Retina (tissue), 1 donor: ENCODE measurements at regions not wholly inside any gene's neighbourhood (a gene's known extent, or its start where the extent isn't known, plus 50 kb on each side); places are given as distances from the start of the nearest gene placed in this dataset.

Experiments
- DNase-seq: peaks from one replicate; pipeline ENCODE4 v3.0.0-alpha.2; 2016

DNA sequence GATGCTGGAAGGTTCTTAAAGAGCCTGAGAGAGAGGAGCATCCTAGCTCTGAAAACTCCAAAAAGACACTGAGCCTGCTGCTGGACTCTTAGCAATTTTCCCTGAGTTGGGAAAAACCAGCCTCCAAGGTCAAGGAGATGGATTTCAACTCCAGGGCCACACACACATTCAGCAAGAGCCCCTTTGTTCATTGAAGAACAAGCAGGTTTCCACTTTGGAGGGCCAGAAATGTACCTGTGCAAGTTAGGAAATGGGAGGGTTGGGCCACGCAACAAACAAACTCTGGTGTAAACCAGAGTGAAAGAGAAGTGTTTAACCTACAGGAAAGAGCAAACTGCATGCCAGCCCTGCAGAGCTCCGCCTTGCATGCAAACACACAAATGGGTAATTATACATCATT is 264.8 kb upstream of the RPL38 start:
- no peak for DNase-seq

DNA sequence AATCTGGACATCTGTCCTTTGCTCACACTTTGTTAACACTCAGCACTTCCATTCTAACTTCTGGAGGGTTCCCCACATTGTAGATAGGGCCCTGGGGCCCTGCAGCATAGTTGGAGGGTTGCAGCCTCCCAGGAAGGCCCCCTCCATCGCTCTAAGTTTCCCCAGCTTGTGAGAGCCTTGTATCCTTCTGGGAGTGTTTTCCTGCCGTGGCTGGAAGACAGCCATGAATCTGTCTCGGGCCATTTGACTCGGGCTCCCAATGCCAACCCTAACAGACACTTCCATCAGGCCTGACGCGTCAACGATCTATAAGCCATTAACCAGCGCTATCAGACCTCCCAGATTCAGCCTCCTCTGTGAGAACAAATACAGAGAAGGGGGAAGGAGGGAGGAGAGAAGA is 263.7 kb upstream of the RPL38 start:
- no peak for DNase-seq

DNA sequence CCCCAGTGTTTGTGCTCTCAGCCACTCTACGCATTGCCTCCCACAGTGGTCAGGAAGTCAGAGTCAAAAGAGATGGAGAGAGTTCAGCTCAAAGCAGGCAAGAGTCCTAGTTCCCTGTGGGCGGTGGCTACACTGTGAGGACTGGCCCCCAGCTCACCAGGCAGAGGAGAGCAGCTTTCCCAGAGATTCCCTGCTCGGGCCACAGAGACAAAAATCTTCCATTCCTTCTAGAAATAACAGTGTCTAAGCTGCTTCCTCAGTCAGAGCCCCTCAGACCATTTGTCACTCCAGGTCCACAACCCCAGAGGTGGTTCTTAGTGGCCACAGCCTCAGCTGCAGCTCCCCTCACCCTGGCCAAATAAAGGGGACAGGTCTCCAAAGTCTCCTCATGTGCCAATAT is 263.0 kb upstream of the RPL38 start:
- DNase-seq: no peak

DNA sequence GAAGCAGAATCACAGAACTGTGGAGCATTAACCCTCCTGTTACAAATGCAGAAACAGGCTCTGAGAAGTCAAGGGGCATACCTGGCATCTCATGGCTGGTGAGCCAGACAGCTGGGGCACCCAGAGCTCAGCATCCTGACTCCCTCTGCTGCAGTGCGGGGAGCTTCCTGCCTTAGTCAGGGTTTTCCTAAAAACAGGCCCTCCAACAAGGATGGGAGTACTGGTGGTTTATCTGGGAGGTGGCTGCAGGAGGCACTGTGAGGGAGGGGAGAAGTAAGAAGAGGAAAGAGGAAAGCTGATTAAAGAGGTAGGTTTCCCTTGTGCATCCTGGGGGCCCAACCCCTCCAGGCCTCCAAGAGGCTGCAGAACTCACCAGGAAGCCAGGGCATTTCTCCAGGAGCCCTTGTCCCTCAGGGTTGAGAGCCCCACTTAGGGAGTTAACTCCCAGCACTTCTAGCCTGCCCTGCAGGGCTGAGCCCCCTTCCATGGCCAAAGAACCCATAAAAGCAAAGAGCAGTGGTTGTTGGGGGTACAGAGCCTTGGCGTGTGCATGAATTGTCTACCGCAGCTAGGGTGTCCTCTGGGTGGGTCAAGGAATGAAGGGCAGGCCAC is 261.5 kb upstream of the RPL38 start:
- no peak for DNase-seq

DNA sequence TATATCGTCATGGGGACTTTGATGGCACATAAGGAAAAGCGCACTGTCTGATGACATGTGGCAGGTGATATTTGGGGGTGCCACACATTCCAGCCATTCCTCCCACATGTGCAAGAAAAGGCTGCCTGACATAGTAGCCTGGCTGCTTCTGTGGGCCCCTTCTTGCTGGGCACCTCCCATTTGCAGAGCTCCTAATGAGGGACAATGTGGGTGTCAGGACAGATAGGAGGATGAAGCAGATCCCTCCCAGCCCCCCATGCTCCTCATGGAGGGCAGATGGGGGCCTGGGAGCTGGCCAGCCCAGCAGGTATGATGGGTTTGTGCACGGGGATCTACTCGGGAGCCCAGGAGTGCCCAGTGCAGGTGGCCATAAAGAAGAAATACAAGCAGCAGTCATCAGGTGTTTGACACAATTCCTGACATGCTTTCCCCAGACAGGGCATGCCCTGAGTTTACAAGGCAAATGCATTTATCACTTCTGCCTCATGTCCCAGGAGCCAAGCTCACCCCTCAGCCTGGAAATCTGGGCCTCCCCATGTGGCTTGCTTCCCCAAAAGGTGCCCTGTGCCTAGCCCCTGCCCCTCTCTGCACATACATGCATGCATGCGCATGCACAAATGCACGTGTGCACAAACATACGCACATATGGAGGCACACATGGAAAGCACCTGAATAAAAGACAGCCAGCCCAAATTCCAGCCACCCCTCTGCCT is 260.6 kb upstream of the RPL38 start:
- DNase-seq: no peak

DNA sequence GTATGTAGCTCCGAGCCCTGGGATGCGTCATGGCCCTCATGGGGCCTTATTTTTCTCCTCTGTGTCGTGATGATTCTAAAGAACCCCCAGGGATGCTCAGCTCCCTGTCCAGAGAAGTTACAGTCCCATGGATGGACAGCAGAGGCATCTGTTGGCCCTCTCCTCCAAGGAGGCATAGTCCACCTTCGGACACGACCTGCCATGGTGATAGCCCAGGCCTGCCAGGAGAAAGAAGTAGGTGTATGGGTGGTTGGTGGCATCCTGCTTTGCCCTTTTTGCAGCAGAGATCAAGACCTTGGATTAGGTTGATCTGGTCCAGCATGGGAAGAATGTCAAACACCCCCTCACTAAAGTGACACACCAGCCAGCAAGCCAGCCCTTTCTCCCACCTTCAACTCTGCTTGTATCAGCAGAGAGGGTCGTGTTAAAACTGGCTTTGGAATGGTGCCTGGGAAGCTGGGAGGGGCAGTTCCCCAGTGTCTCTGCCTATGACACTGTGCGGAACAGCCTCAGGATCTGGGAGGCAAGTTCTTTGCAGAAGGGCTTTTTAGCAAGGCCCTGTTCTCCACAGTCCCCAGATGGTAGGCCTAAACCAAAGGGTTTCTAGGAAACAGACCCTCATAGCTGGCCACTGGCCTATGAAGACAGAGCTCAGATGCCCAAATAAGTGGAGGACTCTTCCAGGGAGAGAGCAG is 259.9 kb upstream of the RPL38 start:
- DNase-seq: no peak

DNA sequence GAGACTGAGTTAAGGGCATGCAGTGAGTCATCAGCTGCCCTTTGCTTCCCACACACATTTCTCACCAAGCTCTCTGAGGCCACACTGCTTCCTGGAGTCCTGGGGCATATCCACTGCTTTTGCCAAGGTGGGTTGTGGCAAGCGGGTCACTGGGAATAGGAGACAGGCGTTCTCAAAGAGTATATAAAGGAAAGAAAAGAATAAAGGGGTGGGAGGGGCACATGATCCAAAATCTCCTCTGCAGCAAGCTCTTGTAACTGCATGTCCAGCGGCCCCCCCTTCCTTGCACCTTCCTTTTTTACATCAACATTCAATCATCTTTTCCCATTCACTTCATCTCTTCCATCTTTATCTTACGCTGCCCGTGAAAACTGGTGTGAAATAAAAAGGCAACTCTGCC is 259.1 kb upstream of the RPL38 start:
- DNase-seq: no peak

DNA sequence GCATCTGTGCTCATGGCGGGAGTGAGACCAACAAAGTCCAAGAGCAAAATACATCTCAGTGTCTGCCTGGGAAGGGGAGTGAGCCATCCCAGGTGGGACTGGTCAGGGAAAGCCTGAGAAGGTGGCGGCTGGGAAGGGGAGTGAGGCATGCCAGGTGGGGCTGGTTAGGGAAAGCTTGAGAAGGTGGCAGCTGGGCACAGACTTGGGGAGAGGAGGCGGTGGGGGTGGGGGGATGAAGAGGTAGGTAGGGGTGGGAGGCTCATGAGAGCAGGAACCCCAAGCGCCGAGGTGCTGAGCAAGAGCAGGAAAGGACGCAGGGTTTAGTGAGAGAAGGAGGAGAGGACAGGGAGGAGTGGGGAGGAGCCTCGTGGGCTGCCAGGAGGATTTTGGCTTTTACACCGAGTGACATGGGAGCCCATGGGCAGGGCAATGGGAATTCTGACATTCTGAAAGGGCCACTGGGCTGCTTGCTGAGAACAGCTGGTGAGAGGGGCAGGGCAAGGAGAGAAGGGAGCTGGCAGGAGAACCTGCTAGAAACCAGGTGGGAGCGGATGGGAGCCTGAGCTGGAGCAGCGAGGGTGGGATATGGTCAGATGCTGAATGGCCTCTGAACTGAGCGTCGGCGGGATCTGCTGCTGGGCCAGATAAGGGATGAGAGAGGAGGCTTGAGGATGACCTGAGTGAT is 256.1 kb upstream of the RPL38 start:
- DNase-seq: no peak

DNA sequence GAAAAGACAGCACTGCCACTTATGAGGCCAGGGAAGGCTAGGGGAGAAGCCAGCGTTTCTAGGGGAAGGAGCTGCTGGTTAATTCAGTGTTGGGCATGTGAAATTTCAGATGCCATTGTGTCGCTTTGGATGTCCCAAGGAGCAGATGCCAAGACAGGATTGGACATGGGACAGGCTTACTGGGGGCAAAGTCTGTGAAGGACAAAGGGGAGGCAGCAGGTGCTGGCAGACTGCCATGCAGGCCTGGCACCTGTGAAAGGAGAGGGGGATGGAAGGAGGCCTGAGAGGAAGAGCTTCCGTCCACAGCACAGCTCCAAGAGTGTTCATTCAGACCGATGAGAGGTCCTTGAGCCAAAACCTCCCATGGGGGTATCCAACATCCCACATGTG is 255.5 kb upstream of the RPL38 start:
- DNase-seq: no peak

DNA sequence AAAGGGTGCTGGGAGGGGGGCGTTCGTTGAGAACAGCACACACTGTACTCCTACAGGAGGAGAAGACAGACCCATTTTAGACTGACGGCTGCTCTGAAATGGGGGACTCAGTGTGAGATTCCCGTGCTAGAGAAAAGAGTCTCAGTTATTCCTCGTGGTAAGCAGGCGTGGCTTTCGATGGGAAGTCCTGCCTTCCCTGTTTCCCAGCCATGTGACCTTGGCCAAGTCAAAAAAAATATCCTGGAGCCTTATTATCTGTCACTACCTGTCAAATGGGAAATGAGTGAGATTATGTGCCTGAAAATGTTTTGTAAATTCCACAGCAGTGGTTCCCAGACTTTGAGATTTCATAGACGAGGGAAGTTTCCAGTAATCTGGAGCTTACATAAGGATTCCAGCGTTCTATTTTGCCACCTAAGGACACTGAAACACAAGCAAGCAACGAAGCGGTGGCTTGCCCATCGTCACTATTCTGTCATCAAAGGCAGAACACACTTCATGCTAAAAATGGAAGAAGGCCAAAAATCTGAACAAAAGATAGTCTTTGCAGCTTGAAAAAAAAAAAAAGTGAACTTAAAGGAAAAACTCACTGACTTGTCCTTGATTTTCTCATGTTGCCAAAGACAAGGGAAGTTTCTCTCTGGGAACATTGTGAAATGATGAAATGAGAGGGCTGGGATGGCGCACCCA is 253.4 kb upstream of the RPL38 start:
- no peak for DNase-seq

DNA sequence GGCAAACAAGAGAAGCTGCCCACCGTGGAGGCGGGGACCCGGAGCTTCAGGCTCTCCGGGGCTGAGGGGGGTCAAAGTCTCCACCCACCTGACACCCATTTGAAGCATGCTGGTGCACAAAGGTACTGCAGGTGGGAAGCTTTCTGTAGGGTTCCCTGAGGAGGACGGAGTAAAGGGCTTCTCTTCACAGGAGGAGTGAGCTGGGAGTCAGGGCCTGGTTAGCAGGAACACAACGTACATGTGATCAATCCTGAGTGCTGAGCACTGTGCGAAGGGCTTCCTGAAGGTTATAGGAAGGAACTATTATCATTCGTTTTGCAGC is 252.9 kb upstream of the RPL38 start:
- no peak for DNase-seq

DNA sequence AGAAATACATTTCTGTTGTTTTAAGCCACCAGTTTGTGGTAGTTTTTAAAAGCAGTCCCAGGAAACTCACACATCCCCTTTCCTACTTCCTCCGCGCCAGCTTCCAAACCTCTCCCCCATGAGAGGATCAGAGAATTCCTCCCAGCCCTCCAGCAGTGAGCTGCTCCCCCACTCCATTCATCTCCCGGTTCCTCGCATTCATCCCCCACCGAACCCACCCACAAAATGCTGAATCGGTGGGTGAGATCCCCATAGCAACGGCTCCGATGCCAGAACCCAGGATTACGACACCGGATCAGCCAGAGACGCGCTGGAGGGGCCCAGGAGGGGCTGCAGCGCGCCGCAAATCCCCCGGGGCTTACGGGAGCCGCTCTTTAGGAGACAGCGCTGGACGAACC is 251.4 kb upstream of the RPL38 start:
- no peak for DNase-seq

DNA sequence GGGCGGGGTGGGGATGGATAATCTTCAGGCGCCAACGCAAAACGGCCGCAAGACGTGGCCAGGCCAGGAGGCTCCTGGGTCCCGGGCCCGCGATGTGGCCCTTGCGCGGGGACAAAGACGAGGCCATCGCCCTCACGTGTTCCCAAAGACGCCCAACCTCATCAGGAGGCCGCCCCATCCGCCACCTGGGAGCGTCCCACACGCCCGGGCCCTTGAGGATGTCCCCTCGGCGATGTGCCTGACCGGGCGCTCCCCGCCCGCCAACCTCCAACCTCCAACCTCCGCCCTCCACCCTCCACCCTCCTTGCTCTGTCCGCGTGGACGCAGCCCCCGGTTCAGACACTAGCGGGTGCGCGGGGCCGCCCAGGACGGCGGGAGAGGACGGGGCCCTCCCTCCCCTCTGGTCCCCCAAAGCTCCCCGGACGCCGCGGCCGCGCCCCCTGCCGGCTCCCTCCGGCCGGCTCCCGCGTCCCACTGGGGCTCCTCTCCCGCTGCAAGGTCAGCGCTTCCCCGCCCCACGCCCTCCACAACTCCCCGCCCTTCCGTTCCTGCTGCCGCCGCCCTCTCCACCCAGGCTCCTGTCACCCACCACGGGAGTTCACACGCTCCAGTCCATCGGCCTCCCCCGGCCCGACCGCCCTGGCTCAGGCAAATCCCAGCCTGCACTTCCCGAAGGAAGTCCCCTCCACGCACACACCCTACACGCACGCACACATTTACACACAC is 250.8 kb upstream of the RPL38 start:
- peak; percentile 85 for DNase-seq

DNA sequence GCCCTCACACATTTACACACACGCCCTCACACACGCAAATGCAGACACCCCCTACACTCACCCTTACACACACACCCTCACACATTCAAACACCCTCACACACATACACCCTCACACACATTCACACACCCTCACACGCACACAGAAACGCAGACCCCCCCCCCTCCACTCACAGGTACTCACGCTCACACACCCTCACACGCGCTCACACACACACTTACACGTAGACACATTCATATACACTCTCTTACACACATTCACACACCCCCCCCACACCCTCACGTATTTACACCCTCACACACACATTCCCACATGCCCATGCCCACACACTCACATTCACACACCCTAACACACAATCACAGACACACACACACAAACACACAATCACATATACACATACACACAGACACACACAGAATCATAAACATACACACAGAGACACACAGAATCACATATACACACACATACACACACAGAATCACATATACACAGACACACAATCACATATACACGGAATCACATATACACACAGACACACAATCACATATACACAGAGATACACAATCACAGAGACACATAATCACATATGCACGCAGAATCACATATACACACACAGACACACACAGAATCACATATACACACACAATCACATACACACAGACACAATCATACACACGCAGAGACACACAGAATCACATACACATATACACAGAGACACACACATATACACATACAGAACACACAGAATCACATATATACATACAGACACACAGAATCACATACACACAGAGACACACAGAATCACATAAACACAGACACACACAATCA is 250.1 kb upstream of the RPL38 start:
- DNase-seq: no peak

DNA sequence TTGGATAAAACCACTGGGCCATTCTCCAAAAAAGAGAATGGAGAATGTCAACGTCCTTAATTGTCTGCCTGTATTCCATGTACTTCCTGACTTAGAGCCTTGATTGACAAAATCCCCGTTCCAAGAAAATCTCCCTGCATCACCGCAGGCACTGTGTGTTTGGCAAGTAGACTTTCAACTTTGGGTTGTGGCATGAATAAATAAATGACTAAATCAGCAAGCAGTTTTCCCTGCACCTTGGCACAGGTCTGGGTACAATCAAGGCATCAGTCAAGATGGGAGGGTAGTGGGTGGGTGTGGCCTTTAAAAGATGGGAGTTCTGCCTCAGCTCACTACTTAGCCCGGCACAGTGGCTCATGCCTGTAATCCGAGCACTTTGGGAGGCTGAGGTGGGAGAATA is 248.5 kb upstream of the RPL38 start:
- DNase-seq: no peak

DNA sequence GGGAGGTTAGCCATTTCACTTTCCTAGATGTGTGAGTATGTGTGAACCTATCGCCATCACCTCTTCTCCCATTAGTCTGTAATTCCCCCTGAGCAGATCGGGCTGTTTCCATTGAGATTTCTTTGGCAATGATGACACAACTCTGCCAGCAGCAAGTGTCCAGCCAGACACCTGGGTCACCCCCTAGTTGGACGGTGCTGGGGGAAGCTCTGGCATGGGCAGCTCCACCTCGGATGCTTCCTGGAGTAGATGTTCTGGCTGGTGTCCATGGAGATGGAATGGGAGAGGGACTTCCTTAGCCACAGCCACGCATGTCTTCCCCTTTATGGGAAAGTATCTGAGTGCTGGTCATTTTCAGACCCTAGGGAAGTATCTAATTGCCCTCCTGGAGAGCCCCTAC is 247.9 kb upstream of the RPL38 start:
- no peak for DNase-seq

DNA sequence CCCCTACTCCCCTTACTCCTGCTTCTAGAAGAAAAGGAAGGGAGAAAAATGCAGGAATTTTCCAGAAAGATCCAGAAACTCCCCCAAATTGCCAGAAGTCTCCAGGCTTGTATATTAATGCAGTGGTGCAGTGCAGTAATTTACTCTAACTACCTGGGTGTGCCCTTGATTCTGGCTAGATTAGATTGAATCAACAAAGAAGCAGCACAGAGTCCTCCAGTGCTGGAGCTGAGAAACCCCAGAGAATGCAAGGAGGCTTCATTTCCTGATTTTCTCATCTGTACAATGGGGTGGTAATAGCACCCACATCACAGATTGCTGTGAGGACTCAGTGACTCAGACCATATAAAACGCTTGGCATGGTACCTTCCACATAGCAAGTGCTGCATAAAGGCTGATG is 247.3 kb upstream of the RPL38 start:
- no peak for DNase-seq

DNA sequence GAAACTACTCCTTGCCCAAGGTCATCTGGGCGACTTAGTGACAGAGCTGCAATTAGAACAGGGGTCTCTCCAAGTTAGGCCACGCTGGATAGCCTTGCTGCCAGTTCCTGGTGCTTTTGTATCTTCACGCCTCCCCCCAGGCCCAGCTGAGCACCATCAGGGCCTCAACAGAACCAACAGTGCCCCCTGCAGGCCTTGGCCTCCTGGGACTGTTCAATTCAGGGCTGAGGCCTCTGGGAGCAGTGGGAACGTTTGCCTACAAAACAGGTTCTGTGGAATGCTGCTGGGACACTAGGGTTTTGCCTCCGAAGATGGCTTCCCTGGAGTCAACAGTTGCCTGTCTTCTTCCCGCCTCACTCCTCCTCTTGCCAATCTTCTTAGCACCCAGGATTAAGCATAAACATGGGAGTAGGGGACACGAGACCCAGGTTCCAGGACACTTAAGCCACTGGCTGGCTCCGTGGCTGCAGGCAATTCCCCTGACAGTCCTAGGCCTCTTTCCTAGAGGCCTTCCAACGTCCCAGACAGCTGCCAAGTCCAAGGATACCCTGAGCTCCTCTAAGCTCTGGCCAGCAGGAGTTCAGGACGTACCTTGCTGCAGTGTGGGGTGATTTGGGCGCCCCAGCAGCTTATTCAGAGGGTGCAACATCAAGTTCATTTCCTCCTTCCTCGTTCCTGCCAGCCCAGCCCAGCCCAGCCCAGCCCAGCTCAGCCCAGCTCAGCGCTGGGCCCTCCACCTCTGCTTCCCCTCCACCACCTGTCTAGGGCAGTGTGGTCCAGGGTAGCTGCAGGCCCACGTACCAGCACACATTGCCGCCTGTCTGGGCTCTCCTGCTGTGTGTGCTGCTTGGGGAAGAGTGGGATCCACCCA is 246.6 kb upstream of the RPL38 start:
- DNase-seq: peak; percentile 70

DNA sequence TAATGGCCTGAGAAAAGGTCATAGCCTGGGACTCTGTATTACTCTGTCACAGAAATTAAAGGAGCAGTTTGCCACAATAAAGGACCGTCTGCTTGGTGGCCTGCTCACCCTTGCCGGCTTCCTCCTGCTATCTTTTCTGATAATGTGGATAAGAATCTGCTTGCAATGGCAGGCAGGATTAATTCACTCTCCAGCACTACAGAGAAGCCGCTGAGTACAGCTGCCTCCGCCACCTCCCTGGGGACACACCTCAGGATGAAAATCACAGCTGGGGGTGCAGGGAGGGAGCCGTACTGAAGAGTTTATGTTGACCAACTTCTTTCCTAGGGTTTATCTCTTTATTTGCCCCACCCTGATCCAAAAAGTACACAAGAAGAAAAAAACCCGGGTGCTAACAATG is 245.9 kb upstream of the RPL38 start:
- DNase-seq: no peak

DNA sequence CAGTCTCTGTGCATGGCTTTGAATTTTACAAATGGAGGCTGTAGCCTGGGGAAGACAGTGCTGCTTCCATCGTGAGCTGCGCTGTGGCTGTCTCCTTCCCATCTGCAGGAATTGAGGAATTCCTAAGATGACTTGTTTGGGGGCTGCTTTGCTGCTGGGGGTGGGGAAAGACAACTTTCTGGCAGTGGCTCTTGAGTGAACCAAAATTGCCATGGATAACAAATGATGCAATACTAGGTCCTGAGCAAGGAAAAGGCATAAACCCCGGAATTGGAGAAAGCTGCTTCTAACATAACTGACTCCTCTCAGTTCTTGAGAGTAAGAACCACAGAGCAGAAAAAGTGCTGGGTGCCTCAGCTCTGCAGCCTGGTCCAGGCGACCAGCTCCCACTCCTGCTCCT is 245.0 kb upstream of the RPL38 start:
- no peak for DNase-seq

DNA sequence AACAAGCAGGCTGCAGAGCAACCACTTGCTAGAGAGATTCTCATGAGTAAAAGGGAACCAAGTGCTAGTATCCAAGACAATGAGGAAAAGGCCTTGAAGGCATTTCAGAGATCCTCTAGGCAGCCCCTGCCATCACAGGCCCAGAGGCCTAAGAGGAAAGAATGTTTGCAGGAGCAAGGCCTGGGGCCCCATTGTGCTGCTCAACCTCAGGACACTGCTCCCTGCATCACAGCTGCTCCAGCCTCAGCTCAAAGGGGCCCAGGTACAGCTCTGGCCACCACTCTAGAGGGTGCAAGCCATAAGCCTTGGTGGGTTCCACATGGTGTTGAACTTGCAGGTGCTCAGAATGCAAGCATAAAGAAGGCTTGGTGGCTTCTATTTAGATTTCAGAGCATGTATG is 243.0 kb upstream of the RPL38 start:
- no peak for DNase-seq
